ENCODE measurements at regions not wholly inside any gene's neighbourhood (a gene's known extent, or its start where the extent isn't known, plus 50 kb on each side); places are given as distances from the start of the nearest gene placed in this dataset.

- no peak for DNase-seq (ENCODE audit: low read depth)
Measured at GRCh38 chr5:124383693-124384092, 362.7 kb downstream of the ZNF608 start.

- DNase-seq (ENCODE audit: low read depth), result no peak
Measured at GRCh38 chr5:124377386-124377785, 369.1 kb downstream of the ZNF608 start.

DNA sequence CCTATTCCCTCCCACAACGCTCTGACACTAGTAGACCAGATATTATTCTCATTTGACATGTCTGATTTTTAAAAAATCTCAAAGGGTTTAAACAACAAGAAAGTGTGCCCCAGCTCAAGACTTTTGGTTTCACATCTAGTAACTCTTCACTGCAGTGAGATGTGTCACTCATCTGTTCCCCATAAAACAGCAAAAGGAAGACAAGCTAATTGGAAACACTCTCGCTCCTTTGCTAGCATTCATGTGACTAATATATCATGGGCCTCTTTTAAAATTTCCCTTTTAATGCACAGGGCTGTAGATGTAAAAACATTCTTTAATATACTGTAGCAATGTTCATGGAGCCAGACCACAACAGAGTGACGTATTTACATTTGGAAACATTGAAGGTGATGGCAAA, 372.6 kb downstream of the ZNF608 start:
- DNase-seq (ENCODE audit: low read depth), result no peak

GRCh38 chr5:124372457-124372856, 374.0 kb downstream of the ZNF608 start:
- no peak for DNase-seq (ENCODE audit: low read depth)

- DNase-seq (ENCODE audit: low read depth), result no peak
Measured at GRCh38 chr5:124371111-124371706, 375.2 kb downstream of the ZNF608 start.

DNA sequence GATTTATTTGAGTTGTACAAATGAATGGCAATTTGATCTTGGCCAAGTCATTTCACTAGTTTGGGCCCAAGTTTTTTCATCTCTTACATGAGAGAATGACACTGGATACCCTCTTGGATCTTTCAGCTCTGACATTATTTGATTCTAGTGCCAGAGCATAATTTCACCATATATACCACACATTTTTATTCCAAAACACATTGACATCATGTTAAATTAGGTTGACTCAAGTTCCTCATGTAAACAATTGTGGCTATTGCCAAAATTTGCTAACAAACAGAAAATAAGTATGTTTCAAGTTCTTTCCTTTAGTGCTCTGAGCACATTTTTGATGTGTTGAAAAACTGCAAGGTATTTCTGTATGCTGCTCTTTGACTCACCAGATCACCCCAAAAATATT, 375.8 kb downstream of the ZNF608 start:
- no peak for DNase-seq (ENCODE audit: low read depth)

DNA sequence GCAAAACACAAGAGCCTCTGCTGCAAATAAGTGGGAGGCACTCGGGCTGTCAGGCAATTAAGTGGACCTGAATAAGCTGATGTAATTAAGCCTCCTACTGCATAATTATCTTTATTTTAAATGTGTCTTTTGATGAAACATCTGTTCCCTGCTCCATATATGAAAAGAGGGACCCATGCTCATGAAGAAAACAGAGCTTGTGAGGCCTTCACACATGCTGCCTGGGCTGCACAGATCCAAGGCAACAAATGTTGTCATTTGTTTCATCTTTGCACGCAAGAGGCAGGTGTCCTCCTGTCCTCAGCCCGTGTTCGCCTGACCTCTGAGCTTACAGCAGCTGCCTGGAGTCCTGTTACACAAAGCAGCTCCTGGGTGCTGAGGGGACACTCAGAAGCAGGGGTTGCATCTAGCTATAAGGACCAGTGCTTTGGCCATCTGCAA, 381.1 kb downstream of the ZNF608 start:
- DNase-seq (ENCODE audit: low read depth), result no peak

DNA sequence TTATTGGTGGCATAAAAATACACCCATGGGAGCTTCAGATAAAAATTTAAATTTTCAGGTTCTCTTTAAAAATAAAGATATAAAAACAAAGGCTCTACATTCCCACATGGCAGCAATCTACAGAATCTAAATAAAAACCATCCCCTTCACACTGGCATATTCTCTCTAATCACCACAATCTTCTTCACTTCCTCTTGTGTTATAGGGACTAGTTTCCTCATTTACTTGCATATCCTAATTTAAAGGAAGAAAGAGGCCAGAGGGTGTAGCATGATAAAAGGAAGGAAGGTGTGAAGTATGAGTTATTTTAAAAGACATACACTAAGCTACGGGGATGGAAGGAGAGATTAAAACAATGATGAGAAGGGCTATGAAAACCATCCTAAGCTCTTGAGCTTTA, 390.5 kb downstream of the ZNF608 start:
- no peak for DNase-seq (ENCODE audit: low read depth)

GRCh38 chr5:124353016-124353415, 393.4 kb downstream of the ZNF608 start:
- no peak for DNase-seq (ENCODE audit: low read depth)

- DNase-seq (ENCODE audit: low read depth), result no peak
Measured at GRCh38 chr5:124352312-124352711, 394.1 kb downstream of the ZNF608 start.

- no peak for DNase-seq (ENCODE audit: low read depth)
Measured at GRCh38 chr5:124349931-124350330, 396.5 kb downstream of the ZNF608 start.

GRCh38 chr5:124343451-124343867, 403.0 kb downstream of the ZNF608 start:
- DNase-seq (ENCODE audit: low read depth), result peak; percentile 96

DNA sequence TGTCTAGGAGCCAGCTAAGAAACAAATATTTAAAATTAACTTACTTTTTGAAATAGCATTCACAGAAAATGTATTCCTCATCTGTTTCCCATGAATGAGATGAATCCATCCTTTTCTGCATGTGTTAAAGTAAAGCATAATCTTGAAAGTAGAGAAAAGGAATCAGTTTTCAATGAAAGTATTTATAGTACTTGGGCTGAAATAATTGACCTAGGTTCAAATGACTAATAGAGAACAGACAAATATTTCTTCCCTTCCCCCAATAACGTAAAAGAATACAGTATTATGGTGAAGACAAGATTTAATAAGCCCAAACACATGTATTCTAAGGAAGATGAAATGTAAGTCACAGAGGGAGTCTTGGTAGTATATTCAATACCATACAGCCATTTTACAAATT, 403.5 kb downstream of the ZNF608 start:
- DNase-seq (ENCODE audit: low read depth), result no peak

GRCh38 chr5:124342584-124342983, 403.9 kb downstream of the ZNF608 start:
- DNase-seq (ENCODE audit: low read depth), result no peak

DNA sequence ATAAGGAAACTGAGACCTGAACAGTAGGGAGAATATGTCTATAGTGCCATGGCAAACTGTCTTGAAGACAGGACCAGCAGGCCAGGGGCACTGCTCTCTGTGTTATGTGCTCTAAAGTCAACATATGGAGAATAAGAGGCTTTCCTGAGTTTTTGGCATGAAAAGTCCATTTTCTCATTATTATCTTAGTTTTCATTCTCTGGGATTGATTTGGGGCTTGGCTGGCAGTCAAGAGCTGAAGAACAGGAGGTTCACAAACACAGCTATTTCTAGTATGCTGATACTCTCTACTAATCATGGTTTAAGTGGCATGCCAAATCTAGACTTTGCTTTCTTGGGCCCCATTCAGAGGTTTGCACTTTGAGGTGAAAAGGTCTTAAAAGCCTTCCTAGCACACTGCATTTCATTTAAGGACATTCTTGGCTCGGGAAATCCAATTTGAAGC, 404.4 kb downstream of the ZNF608 start:
- peak; percentile 74 for DNase-seq (ENCODE audit: low read depth)

DNA sequence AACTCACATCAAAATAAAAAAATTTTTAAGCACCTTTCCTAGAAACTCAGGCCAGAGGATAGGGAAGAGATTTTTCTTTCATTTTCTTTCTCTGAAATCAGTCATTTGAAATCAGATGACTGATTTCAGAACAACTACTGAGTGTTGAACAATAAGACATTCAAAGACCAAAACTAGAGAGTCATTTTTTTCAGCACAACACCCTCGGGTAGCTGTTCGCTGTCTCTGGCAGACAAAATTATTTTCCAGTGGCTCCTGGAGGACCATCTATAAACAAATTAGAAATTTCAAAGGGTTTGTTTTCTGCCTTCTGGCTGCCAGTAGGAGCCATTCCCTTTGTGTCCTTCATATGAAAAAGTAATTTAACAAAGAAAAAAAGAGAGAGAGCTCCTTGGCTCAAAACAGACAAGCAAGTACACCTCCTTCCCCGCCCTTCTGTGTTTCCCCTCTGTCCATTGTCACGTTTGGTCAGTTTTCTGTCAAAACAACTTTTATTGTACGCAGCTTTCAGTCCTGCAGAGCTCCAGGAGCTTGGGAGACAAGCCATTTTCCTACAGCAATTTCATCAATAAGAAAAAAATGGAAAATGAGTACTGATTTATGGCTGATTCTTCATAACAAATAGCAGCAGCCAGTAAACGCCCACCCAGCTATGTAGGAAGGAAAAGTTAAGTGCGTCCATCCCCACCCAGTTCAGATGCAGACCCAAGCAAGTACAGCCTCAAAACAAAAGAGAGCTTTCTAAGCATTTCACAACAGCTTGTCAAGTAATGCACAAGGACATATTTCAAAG, 405.2 kb downstream of the ZNF608 start:
- no peak for DNase-seq (ENCODE audit: low read depth)

- no peak for DNase-seq (ENCODE audit: low read depth)
Measured at GRCh38 chr5:124337996-124338395, 408.4 kb downstream of the ZNF608 start.

GRCh38 chr5:124333298-124333979, 413.0 kb downstream of the ZNF608 start:
- no peak for DNase-seq (ENCODE audit: low read depth)

GRCh38 chr5:124332273-124332672, 414.2 kb downstream of the ZNF608 start:
- DNase-seq (ENCODE audit: low read depth), result no peak

GRCh38 chr5:124330595-124331220, 415.7 kb downstream of the ZNF608 start:
- no peak for DNase-seq (ENCODE audit: low read depth)

DNA sequence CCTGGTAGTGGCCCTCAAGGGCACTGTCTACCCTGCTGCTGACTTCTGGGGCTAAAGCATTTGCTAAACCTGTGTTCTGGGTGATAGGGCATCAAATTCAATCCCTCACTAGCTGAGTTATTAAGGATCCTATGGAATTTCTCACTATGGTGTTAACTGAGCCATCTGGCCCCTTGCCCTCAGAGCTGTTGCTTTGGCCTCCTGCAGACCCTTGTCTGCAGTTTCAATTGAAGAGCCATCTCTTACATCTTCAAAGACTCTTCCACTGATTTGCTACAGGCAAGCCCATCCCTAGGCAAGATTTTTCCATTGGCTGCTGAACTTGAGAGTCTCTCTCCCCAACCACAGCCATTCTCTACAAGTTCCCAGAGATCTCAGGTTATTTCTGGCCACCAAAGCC, 418.2 kb downstream of the ZNF608 start:
- no peak for DNase-seq (ENCODE audit: low read depth)

- no peak for DNase-seq (ENCODE audit: low read depth)
Measured at GRCh38 chr5:124318661-124319060, 427.8 kb downstream of the ZNF608 start.

All from renal cortical epithelial cell (primary cell).